ENCODE measurements at regions not wholly inside any gene's neighbourhood (a gene's known extent, or its start where the extent isn't known, plus 50 kb on each side); places are given as distances from the start of the nearest gene placed in this dataset.

GRCh38 chr5:2906302-2907090 lies 155.0 kb upstream of the IRX2 start:
- DNase-seq: no peak
- intact Hi-C loops (cut with DNase I, micrococcal nuclease): no loop called here
- H3K27ac Mint-ChIP-seq: no peak overlapping the region
- POLR2A ChIA-PET: no interaction called here
- no peak overlapping the region for H3K4me3 Mint-ChIP-seq
- peaks cover 2% of the 10 kb centered on the region for H3K9me3 Mint-ChIP-seq (ENCODE audit: low read depth)
- H3K4me1 Mint-ChIP-seq: no peaks in the 10 kb centered on the region
- ATAC-seq: no peak
- CTCF ChIA-PET: interaction anchor here (0.7 kb wide), 1 partner anchor 20 kb away, joined by 3 read pairs; no protein-coding TSS in a partner anchor
- H3K36me3 Mint-ChIP-seq (ENCODE audit: low read depth): no peaks in the 10 kb centered on the region
- no peaks in the 10 kb centered on the region for H3K27me3 Mint-ChIP-seq

- DNase-seq (no peak), ATAC-seq (no peak)
- H3K9me3 Mint-ChIP-seq (ENCODE audit: low read depth): peaks cover 2% of the 10 kb centered on the region
- no peaks in the 10 kb centered on the region for H3K27me3 Mint-ChIP-seq
- intact Hi-C loops (cut with DNase I, micrococcal nuclease): no loop called here
- ChIA-PET POLR2A (no interaction called here), CTCF (interaction anchor here (0.7 kb wide), 1 partner anchor 20 kb away, joined by 3 read pairs; no protein-coding TSS in a partner anchor)
- H3K4me1 Mint-ChIP-seq: no peaks in the 10 kb centered on the region
- no peaks in the 10 kb centered on the region for H3K36me3 Mint-ChIP-seq (ENCODE audit: low read depth)
- H3K4me3 Mint-ChIP-seq: no peak overlapping the region
- no peak overlapping the region for H3K27ac Mint-ChIP-seq
These were observed 154.3 kb upstream of the IRX2 start for GRCh38 chr5:2905741-2906140.

- no peak overlapping the region for H3K4me3 Mint-ChIP-seq
- no peaks in the 10 kb centered on the region for H3K36me3 Mint-ChIP-seq (ENCODE audit: low read depth)
- DNase-seq (no peak), ATAC-seq (no peak)
- no peaks in the 10 kb centered on the region for H3K27me3 Mint-ChIP-seq
- POLR2A ChIA-PET: no interaction called here
- peaks cover 2% of the 10 kb centered on the region for H3K9me3 Mint-ChIP-seq (ENCODE audit: low read depth)
- no peak overlapping the region for H3K27ac Mint-ChIP-seq
- no peaks in the 10 kb centered on the region for H3K4me1 Mint-ChIP-seq
- CTCF ChIA-PET: no interaction called here
- intact Hi-C loops (cut with DNase I, micrococcal nuclease): no loop called here
These were observed 153.5 kb upstream of the IRX2 start for GRCh38 chr5:2904956-2905355.

GRCh38 chr5:2904399-2904798 lies 152.9 kb upstream of the IRX2 start:
- DNase-seq (no peak), ATAC-seq (no peak)
- Mint-ChIP-seq H3K4me3 (no peak overlapping the region), H3K27me3 (no peaks in the 10 kb centered on the region), H3K4me1 (no peaks in the 10 kb centered on the region), H3K27ac (no peak overlapping the region), H3K36me3 (ENCODE audit: low read depth) (no peaks in the 10 kb centered on the region), H3K9me3 (ENCODE audit: low read depth) (peaks cover 2% of the 10 kb centered on the region)
- ChIA-PET POLR2A (no interaction called here), CTCF (no interaction called here)
- intact Hi-C loops (cut with DNase I, micrococcal nuclease): no loop called here

GRCh38 chr5:2903451-2904395 lies 152.2 kb upstream of the IRX2 start:
- ChIA-PET CTCF (interaction anchor here (0.8 kb wide), 1 partner anchor 551 kb away, joined by 3 read pairs; no protein-coding TSS in a partner anchor), POLR2A (no interaction called here)
- Mint-ChIP-seq H3K4me3 (no peak overlapping the region), H3K4me1 (no peaks in the 10 kb centered on the region), H3K36me3 (ENCODE audit: low read depth) (no peaks in the 10 kb centered on the region), H3K27ac (no peak overlapping the region), H3K9me3 (ENCODE audit: low read depth) (peaks cover 2% of the 10 kb centered on the region), H3K27me3 (no peaks in the 10 kb centered on the region)
- ATAC-seq (no peak), DNase-seq (no peak)
- intact Hi-C loops (cut with DNase I, micrococcal nuclease): no loop called here

GRCh38 chr5:2902742-2903297 lies 151.3 kb upstream of the IRX2 start:
- Mint-ChIP-seq H3K27ac (no peak overlapping the region), H3K27me3 (no peaks in the 10 kb centered on the region), H3K4me3 (no peak overlapping the region), H3K36me3 (ENCODE audit: low read depth) (no peaks in the 10 kb centered on the region), H3K4me1 (no peaks in the 10 kb centered on the region), H3K9me3 (ENCODE audit: low read depth) (peaks cover 2% of the 10 kb centered on the region)
- ATAC-seq (no peak), DNase-seq (no peak)
- ChIA-PET CTCF (interaction anchor here (0.7 to 0.8 kb wide), 2 partner anchors 48 to 552 kb away, joined by 3 to 4 read pairs; no protein-coding TSS in a partner anchor), POLR2A (interaction anchor here (0.5 kb wide), 1 partner anchor 711 kb away, joined by 3 read pairs; no protein-coding TSS in a partner anchor)
- intact Hi-C loops (cut with DNase I, micrococcal nuclease): no loop called here

- H3K4me1 Mint-ChIP-seq: no peaks in the 10 kb centered on the region
- intact Hi-C loops (cut with DNase I, micrococcal nuclease): no loop called here
- H3K27ac Mint-ChIP-seq: no peak overlapping the region
- no peak for DNase-seq
- H3K9me3 Mint-ChIP-seq (ENCODE audit: low read depth): peaks cover 2% of the 10 kb centered on the region
- ChIA-PET CTCF (no interaction called here), POLR2A (no interaction called here)
- no peaks in the 10 kb centered on the region for H3K36me3 Mint-ChIP-seq (ENCODE audit: low read depth)
- H3K4me3 Mint-ChIP-seq: no peak overlapping the region
- H3K27me3 Mint-ChIP-seq: no peaks in the 10 kb centered on the region
- ATAC-seq: no peak
These were observed 150.7 kb upstream of the IRX2 start for GRCh38 chr5:2902186-2902585.

GRCh38 chr5:2901511-2901910 lies 150.0 kb upstream of the IRX2 start:
- CTCF ChIA-PET: no interaction called here
- H3K36me3 Mint-ChIP-seq (ENCODE audit: low read depth): no peaks in the 10 kb centered on the region
- POLR2A ChIA-PET: no interaction called here
- no peak for ATAC-seq
- no peaks in the 10 kb centered on the region for H3K4me1 Mint-ChIP-seq
- DNase-seq: no peak
- H3K27me3 Mint-ChIP-seq: no peaks in the 10 kb centered on the region
- H3K27ac Mint-ChIP-seq: no peak overlapping the region
- H3K9me3 Mint-ChIP-seq (ENCODE audit: low read depth): peaks cover 2% of the 10 kb centered on the region
- no peak overlapping the region for H3K4me3 Mint-ChIP-seq
- intact Hi-C loops (cut with DNase I, micrococcal nuclease): no loop called here

- Mint-ChIP-seq H3K27me3 (no peaks in the 10 kb centered on the region), H3K27ac (no peak overlapping the region), H3K9me3 (ENCODE audit: low read depth) (peaks cover 2% of the 10 kb centered on the region), H3K4me3 (no peak overlapping the region), H3K36me3 (ENCODE audit: low read depth) (no peaks in the 10 kb centered on the region), H3K4me1 (no peaks in the 10 kb centered on the region)
- no peak for ATAC-seq
- POLR2A ChIA-PET: no interaction called here
- no peak for DNase-seq
- CTCF ChIA-PET: interaction anchor here (0.6 kb wide), 1 partner anchor 47 kb away, joined by 3 read pairs; no protein-coding TSS in a partner anchor
- intact Hi-C loops (cut with DNase I, micrococcal nuclease): no loop called here
These were observed 149.6 kb upstream of the IRX2 start for GRCh38 chr5:2901096-2901495.

GRCh38 chr5:2900360-2900759 lies 148.9 kb upstream of the IRX2 start:
- POLR2A ChIA-PET: no interaction called here
- DNase-seq (no peak), ATAC-seq (no peak)
- H3K4me1 Mint-ChIP-seq: no peaks in the 10 kb centered on the region
- H3K36me3 Mint-ChIP-seq (ENCODE audit: low read depth): no peaks in the 10 kb centered on the region
- no peak overlapping the region for H3K4me3 Mint-ChIP-seq
- no peak overlapping the region for H3K27ac Mint-ChIP-seq
- intact Hi-C loops (cut with DNase I, micrococcal nuclease): no loop called here
- peaks cover 2% of the 10 kb centered on the region for H3K9me3 Mint-ChIP-seq (ENCODE audit: low read depth)
- CTCF ChIA-PET: interaction anchor here (0.6 kb wide), 1 partner anchor 46 kb away, joined by 3 read pairs; no protein-coding TSS in a partner anchor
- no peaks in the 10 kb centered on the region for H3K27me3 Mint-ChIP-seq

- Mint-ChIP-seq H3K4me3 (no peak overlapping the region), H3K27me3 (no peaks in the 10 kb centered on the region), H3K36me3 (ENCODE audit: low read depth) (no peaks in the 10 kb centered on the region), H3K27ac (no peak overlapping the region), H3K4me1 (no peaks in the 10 kb centered on the region), H3K9me3 (ENCODE audit: low read depth) (peaks cover 2% of the 10 kb centered on the region)
- intact Hi-C loops (cut with DNase I, micrococcal nuclease): no loop called here
- ATAC-seq: no peak
- DNase-seq: no peak
- CTCF ChIA-PET: no interaction called here
- POLR2A ChIA-PET: no interaction called here
These were observed 147.8 kb upstream of the IRX2 start for GRCh38 chr5:2899311-2899710.

Data from activated CD4-positive, alpha-beta T cell treated with anti-CD3 and anti-CD28 coated beads for 36 hours (primary cell).